IMR-90 (cell line): ENCODE measurements at regions not wholly inside any gene's neighbourhood (a gene's known extent, or its start where the extent isn't known, plus 50 kb on each side); places are given as distances from the start of the nearest gene placed in this dataset.

Experiments used
- ATAC-seq: fragments of 200-7000 bp; cut with Tn5 transposase; 2 replicates; pipeline ENCODE4 v1.9.1; 2020; ENCODE audit warnings: low read depth, mild to moderate bottlenecking, moderate library complexity
- BruUV-seq: library from RNA; stranded (reverse); fragments of 400-500 nt; replicated peaks from 2 replicates; lab custom pipeline; 2021; lab: Mats Ljungman, UMichigan
- CTCF ChIA-PET: fragments of 300-600 bp; formaldehyde crosslinking; extraction: SDS; loops from one replicate; lab custom pipeline; 2021; ENCODE audit warnings: antibody characterized with exemption; lab: Yijun Ruan, JAX
- POLR2A ChIA-PET: fragments of 300-600 bp; sonication (Branson Sonifier 250); formaldehyde crosslinking; loops from one replicate; lab custom pipeline; 2022; ENCODE audit warnings: antibody characterized with exemption; ENCODE audit not compliant: unreplicated experiment; lab: Charles Lee
- DNase-seq: peaks from one replicate; pipeline ENCODE4 v3.0.0; 2013
- H2AFZ ChIP-seq: replicated peaks from 2 replicates; pipeline ENCODE3; 2013; ENCODE audit warnings: low read length, mild to moderate bottlenecking; ENCODE audit not compliant: poor library complexity
- H2AK5ac ChIP-seq: 2 replicates; pipeline ENCODE4 v1.6.1; 2013; ENCODE audit warnings: low read depth, low read length, inconsistent platforms
- H2AK9ac ChIP-seq: replicated peaks from 2 replicates; pipeline ENCODE3; 2013; ENCODE audit warnings: mild to moderate bottlenecking, low read depth, low read length, moderate library complexity; ENCODE audit not compliant: poor library complexity
- H2BK120ac ChIP-seq: 2 replicates; pipeline ENCODE4 v1.6.1; 2013; ENCODE audit warnings: low read depth, low read length, inconsistent platforms
- H2BK15ac ChIP-seq: 3 replicates; pipeline ENCODE4 v1.6.1; 2013; ENCODE audit warnings: low read depth, low read length, inconsistent platforms
- H2BK20ac ChIP-seq: 2 replicates; pipeline ENCODE4 v1.6.1; 2013; ENCODE audit warnings: low read depth, mild to moderate bottlenecking, inconsistent platforms, low read length, moderate library complexity
- H2BK5ac ChIP-seq: 2 replicates; pipeline ENCODE4 v1.6.1; 2013; ENCODE audit warnings: mild to moderate bottlenecking, low read depth, low read length, inconsistent platforms; ENCODE audit not compliant: poor library complexity, severe bottlenecking
- H3K14ac ChIP-seq: replicated peaks from 2 replicates; pipeline ENCODE4 v1.6.1; 2013; ENCODE audit warnings: low read depth, low read length, inconsistent platforms
- H3K18ac ChIP-seq: 2 replicates; pipeline ENCODE4 v1.6.1; 2013; ENCODE audit warnings: low read depth, low read length, control low read depth
- H3K23ac ChIP-seq: 2 replicates; pipeline ENCODE4 v1.6.1; 2013; ENCODE audit warnings: low read depth, low read length, inconsistent platforms
- H3K27ac ChIP-seq: 2 replicates; pipeline ENCODE4 v1.5.1; 2013; ENCODE audit warnings: mild to moderate bottlenecking, control low read depth, low read length; ENCODE audit not compliant: insufficient read depth
- H3K27me3 ChIP-seq: 2 replicates; pipeline ENCODE4 v1.6.1; 2013; ENCODE audit warnings: low read length; ENCODE audit not compliant: control insufficient read depth, insufficient read depth
- H3K36me3 ChIP-seq: 2 replicates; pipeline ENCODE4 v1.6.1; 2013; ENCODE audit warnings: low read length, mixed read lengths; ENCODE audit not compliant: control insufficient read depth, insufficient read depth
- H3K4ac ChIP-seq: 2 replicates; pipeline ENCODE4 v1.6.1; 2013; ENCODE audit warnings: low read depth, low read length, inconsistent platforms
- H3K4me1 ChIP-seq: 2 replicates; pipeline ENCODE4 v1.6.1; 2013; ENCODE audit warnings: low read length, mixed read lengths; ENCODE audit not compliant: control insufficient read depth, insufficient read depth
- H3K4me2 ChIP-seq: 2 replicates; pipeline ENCODE4 v1.6.1; 2013; ENCODE audit warnings: low read depth, mild to moderate bottlenecking, control low read depth, low read length, moderate library complexity
- H3K4me3 ChIP-seq: 2 replicates; pipeline ENCODE4 v1.5.1; 2013; ENCODE audit warnings: low read depth, mild to moderate bottlenecking, control low read depth, low read length, moderate library complexity; ENCODE audit not compliant: insufficient read depth
- H3K56ac ChIP-seq: 2 replicates; pipeline ENCODE4 v1.6.1; 2013; ENCODE audit warnings: low read length, inconsistent platforms; ENCODE audit not compliant: insufficient read depth; ENCODE audit errors: extremely low read depth
- H3K79me1 ChIP-seq, 2 experiments: 2 replicates each; pipeline ENCODE4 v1.6.1; 2013; ENCODE audit warnings: low read length in 2 of 2, inconsistent platforms in 1 of 2, low read depth in 1 of 2
- H3K9ac ChIP-seq: 2 replicates; pipeline ENCODE4 v1.6.1; 2013; ENCODE audit warnings: low read depth, low read length, control low read depth
- H3K9me1 ChIP-seq: 2 replicates; pipeline ENCODE4 v1.6.1; 2013; ENCODE audit warnings: low read length, inconsistent platforms; ENCODE audit not compliant: insufficient read depth
- H3K9me3 ChIP-seq: 2 replicates; pipeline ENCODE4 v1.6.1; 2013; ENCODE audit warnings: low read length; ENCODE audit not compliant: control insufficient read depth, insufficient read depth
- H4K20me1 ChIP-seq: 2 replicates; pipeline ENCODE4 v1.6.1; 2013; ENCODE audit warnings: low read length, inconsistent platforms; ENCODE audit not compliant: insufficient read depth
- H4K5ac ChIP-seq: 2 replicates; pipeline ENCODE4 v1.6.1; 2013; ENCODE audit warnings: mild to moderate bottlenecking, low read depth, low read length, control low read depth
- H4K8ac ChIP-seq, 2 experiments: 2 replicates each; pipeline ENCODE4 v1.6.1; 2013; ENCODE audit warnings: low read depth in 2 of 2, low read length in 2 of 2, control low read depth in 1 of 2, inconsistent platforms in 1 of 2
- H4K91ac ChIP-seq: 2 replicates; pipeline ENCODE4 v1.6.1; 2013; ENCODE audit warnings: low read depth, low read length, inconsistent platforms; ENCODE audit not compliant: insufficient read depth
- BHLHE40 ChIP-seq: fragments of 150-350 bp; IDR thresholded peaks from 2 replicates; pipeline ENCODE4 v1.6.1; 2016; ENCODE audit warnings: mild to moderate bottlenecking, low read depth, low read length
- CEBPB ChIP-seq: IDR thresholded peaks from 2 replicates; pipeline ENCODE4 v1.6.1; 2012; ENCODE audit warnings: low read depth, low read length, improper control_type of control experiment
- CHD1 ChIP-seq: IDR thresholded peaks from 2 replicates; pipeline ENCODE4 v1.6.1; 2012; ENCODE audit warnings: low read depth, low read length, improper control_type of control experiment
- FOS ChIP-seq: fragments of 150-350 bp; IDR thresholded peaks from 2 replicates; pipeline ENCODE4 v1.6.1; 2016; ENCODE audit warnings: low read depth, low read length
- MAFK ChIP-seq: IDR thresholded peaks from 2 replicates; pipeline ENCODE4 v1.6.1; 2012; ENCODE audit warnings: low read depth, low read length, improper control_type of control experiment
- MAZ ChIP-seq: IDR thresholded peaks from 2 replicates; pipeline ENCODE4 v1.6.1; 2012; ENCODE audit warnings: low read depth, mild to moderate bottlenecking, low read length, improper control_type of control experiment, moderate library complexity, borderline replicate concordance
- MXI1 ChIP-seq: IDR thresholded peaks from 2 replicates; pipeline ENCODE4 v1.6.1; 2012; ENCODE audit warnings: low read depth, mild to moderate bottlenecking, low read length, moderate library complexity, borderline replicate concordance
- NFE2L2 ChIP-seq: fragments of 150-350 bp; IDR thresholded peaks from 2 replicates; pipeline ENCODE4 v1.6.1; 2016; ENCODE audit warnings: low read depth, mild to moderate bottlenecking, low read length
- POLR2A ChIP-seq: IDR thresholded peaks from 2 replicates; pipeline ENCODE4 v1.6.1; 2012; ENCODE audit warnings: mild to moderate bottlenecking, low read depth, low read length
- RAD21 ChIP-seq: IDR thresholded peaks from 2 replicates; pipeline ENCODE4 v1.6.1; 2012; ENCODE audit warnings: low read length, improper control_type of control experiment
- RCOR1 ChIP-seq: IDR thresholded peaks from 2 replicates; pipeline ENCODE4 v1.6.1; 2012; ENCODE audit warnings: mild to moderate bottlenecking, low read length, improper control_type of control experiment; ENCODE audit not compliant: insufficient replicate concordance
- RFX5 ChIP-seq: IDR thresholded peaks from 2 replicates; pipeline ENCODE4 v1.8.0; 2012; ENCODE audit warnings: low read depth, mild to moderate bottlenecking, low read length, moderate library complexity
- SMC3 ChIP-seq: fragments of 150-350 bp; IDR thresholded peaks from 2 replicates; pipeline ENCODE4 v1.6.1; 2016; ENCODE audit warnings: low read depth, mild to moderate bottlenecking, antibody characterized with exemption, low read length, moderate library complexity
- WGBS, 2 experiments: methylation state at CpG; one replicate each; pipeline versions ENCODE4 v1.1.5 to v1.1.7; 2013; ENCODE audit warnings: missing lambda C conversion rate in 2 of 2; ENCODE audit not compliant: insufficient read length in 1 of 2; ENCODE audit errors: extremely low coverage in 2 of 2; 5-methylcytosine and 5-hydroxymethylcytosine counted together
- dilution Hi-C: fragments of 300-500 bp; cut with HindIII; formaldehyde crosslinking; loops from one replicate; pipeline ENCODE4 v1.14.3; 2018; ENCODE audit warnings: low sequenced_read_pairs; ENCODE audit not compliant: unreplicated experiment
- in situ Hi-C: fragments of 300-500 bp; cut with MboI; formaldehyde crosslinking; loops from 3 replicates; pipeline ENCODE4 v1.14.3; 2019; ENCODE audit warnings: low sequenced_read_pairs, inconsistent platforms, mixed read lengths
- intact Hi-C: fragments of 100-400 bp; cut with micrococcal nuclease; formaldehyde crosslinking; loops from 2 replicates; pipeline ENCODE4 v1.10.0; 2022
- TF ChIP-seq, protein P1 (sequence below): fragments of 150-350 bp; IDR thresholded peaks from 2 replicates; pipeline ENCODE4 v1.6.1; 2016; ENCODE audit warnings: low read depth, mild to moderate bottlenecking, low read length, moderate library complexity, borderline replicate concordance
- TF ChIP-seq, protein P2 (sequence below): conservative IDR thresholded peaks from 2 replicates; pipeline ENCODE4 v1.5.1; 2012; ENCODE audit warnings: mild to moderate bottlenecking, low read depth, low read length, improper control_type of control experiment
- TF ChIP-seq, protein P3 (sequence below): fragments of 150-350 bp; IDR thresholded peaks from 2 replicates; pipeline ENCODE4 v1.6.1; 2017; ENCODE audit warnings: mild to moderate bottlenecking, antibody characterized with exemption, low read length, low read depth

GRCh38 chr14:56989359-56989758, 179.1 kb upstream of the OTX2 start:
- no peak overlapping the region for H4K8ac ChIP-seq
- H3K4me3 ChIP-seq: no peak overlapping the region
- H4K91ac ChIP-seq: no peak overlapping the region
- no peaks in the 10 kb centered on the region for H3K36me3 ChIP-seq
- no peak overlapping the region for H3K23ac ChIP-seq
- H3K4ac ChIP-seq: no peak overlapping the region
- H2AFZ ChIP-seq: no peak overlapping the region
- POLR2A ChIA-PET: no interaction called here
- H2AK9ac ChIP-seq: no peak overlapping the region
- no peak overlapping the region for H3K18ac ChIP-seq
- H2BK20ac ChIP-seq: no peak overlapping the region
- dilution Hi-C loops (no loop called here), in situ Hi-C loops (no loop called here), intact Hi-C loops (no loop called here)
- H3K27ac ChIP-seq: no peak overlapping the region
- no peak overlapping the region for H3K4me2 ChIP-seq
- H2BK15ac ChIP-seq: no peak overlapping the region
- DNase-seq (no peak), ATAC-seq (no peak)
- no peak overlapping the region for H2BK5ac ChIP-seq
- CTCF ChIA-PET: no interaction called here
- no peaks in the 10 kb centered on the region for H3K9me1 ChIP-seq
- no peak for TF ChIP-seq MXI1
- TF ChIP-seq, protein P1, sequence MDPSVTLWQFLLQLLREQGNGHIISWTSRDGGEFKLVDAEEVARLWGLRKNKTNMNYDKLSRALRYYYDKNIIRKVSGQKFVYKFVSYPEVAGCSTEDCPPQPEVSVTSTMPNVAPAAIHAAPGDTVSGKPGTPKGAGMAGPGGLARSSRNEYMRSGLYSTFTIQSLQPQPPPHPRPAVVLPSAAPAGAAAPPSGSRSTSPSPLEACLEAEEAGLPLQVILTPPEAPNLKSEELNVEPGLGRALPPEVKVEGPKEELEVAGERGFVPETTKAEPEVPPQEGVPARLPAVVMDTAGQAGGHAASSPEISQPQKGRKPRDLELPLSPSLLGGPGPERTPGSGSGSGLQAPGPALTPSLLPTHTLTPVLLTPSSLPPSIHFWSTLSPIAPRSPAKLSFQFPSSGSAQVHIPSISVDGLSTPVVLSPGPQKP: no peak
- no peak for TF ChIP-seq MAZ
- TF ChIP-seq, protein P2, sequence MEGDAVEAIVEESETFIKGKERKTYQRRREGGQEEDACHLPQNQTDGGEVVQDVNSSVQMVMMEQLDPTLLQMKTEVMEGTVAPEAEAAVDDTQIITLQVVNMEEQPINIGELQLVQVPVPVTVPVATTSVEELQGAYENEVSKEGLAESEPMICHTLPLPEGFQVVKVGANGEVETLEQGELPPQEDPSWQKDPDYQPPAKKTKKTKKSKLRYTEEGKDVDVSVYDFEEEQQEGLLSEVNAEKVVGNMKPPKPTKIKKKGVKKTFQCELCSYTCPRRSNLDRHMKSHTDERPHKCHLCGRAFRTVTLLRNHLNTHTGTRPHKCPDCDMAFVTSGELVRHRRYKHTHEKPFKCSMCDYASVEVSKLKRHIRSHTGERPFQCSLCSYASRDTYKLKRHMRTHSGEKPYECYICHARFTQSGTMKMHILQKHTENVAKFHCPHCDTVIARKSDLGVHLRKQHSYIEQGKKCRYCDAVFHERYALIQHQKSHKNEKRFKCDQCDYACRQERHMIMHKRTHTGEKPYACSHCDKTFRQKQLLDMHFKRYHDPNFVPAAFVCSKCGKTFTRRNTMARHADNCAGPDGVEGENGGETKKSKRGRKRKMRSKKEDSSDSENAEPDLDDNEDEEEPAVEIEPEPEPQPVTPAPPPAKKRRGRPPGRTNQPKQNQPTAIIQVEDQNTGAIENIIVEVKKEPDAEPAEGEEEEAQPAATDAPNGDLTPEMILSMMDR: no peak
- no peak for TF ChIP-seq POLR2A
- TF ChIP-seq MAFK: no peak
- TF ChIP-seq RAD21: no peak
- TF ChIP-seq, protein P3, sequence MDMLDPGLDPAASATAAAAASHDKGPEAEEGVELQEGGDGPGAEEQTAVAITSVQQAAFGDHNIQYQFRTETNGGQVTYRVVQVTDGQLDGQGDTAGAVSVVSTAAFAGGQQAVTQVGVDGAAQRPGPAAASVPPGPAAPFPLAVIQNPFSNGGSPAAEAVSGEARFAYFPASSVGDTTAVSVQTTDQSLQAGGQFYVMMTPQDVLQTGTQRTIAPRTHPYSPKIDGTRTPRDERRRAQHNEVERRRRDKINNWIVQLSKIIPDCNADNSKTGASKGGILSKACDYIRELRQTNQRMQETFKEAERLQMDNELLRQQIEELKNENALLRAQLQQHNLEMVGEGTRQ: no peak
- no peak for TF ChIP-seq RCOR1
- TF ChIP-seq SMC3: no peak
- no peak for TF ChIP-seq NFE2L2
- TF ChIP-seq BHLHE40: no peak
- TF ChIP-seq RFX5: no peak
- TF ChIP-seq CEBPB: no peak
- no peak for TF ChIP-seq CHD1
- TF ChIP-seq FOS: no peak
- no peaks in the 10 kb centered on the region for H3K4me1 ChIP-seq
- H4K5ac ChIP-seq: no peak overlapping the region
- H3K79me1 ChIP-seq: no peaks in the 10 kb centered on the region
- H3K27me3 ChIP-seq: no peaks in the 10 kb centered on the region
- H3K9ac ChIP-seq: no peak overlapping the region
- no peak overlapping the region for H3K56ac ChIP-seq
- H4K20me1 ChIP-seq: no peaks in the 10 kb centered on the region
- no peak overlapping the region for H2AK5ac ChIP-seq
- H3K14ac ChIP-seq: no peak overlapping the region
- no CpG with 5 or more reads among the region's 5 CpGs for WGBS, 2 experiments
- no peak overlapping the region for H2BK120ac ChIP-seq
- no TSS peak for BruUV-seq
- H3K9me3 ChIP-seq: peaks cover 2% of the 10 kb centered on the region; the same call in 1 of the 2 replicates
